ENCODE measurements at regions not wholly inside any gene's neighbourhood (a gene's known extent, or its start where the extent isn't known, plus 50 kb on each side); places are given as distances from the start of the nearest gene placed in this dataset.

GRCh38 chr6:132004668-132005067, 53.5 kb upstream of the CCN2 start:
- Histone ChIP-seq H3K4me2 (ENCODE audit: low read length) (no peak overlapping the region), H4K20me1 (ENCODE audit: insufficient read depth, low read length) (no peaks in the 10 kb centered on the region), H3K4me3 (ENCODE audit: low read depth, low read length, poor library complexity, severe bottlenecking) (no peak overlapping the region), H3K9me3 (ENCODE audit: low read length) (no peaks in the 10 kb centered on the region), H2AFZ (ENCODE audit: low read length) (no peak overlapping the region), H3K9ac (ENCODE audit: low read length) (no peak overlapping the region), H3K27ac (ENCODE audit: low read depth, low read length, poor library complexity, severe bottlenecking) (no peak overlapping the region), H3K79me2 (ENCODE audit: insufficient read depth, low read length) (no peaks in the 10 kb centered on the region), H3F3A (ENCODE audit: insufficient read depth, low read length) (no peaks in the 10 kb centered on the region), H3K27me3 (ENCODE audit: insufficient read depth, low read length) (no peaks in the 10 kb centered on the region), H3K36me3 (ENCODE audit: insufficient read depth, low read length) (no peaks in the 10 kb centered on the region), H3K4me1 (ENCODE audit: insufficient read depth, low read length, severe bottlenecking) (no peaks in the 10 kb centered on the region), H3K9me2 (ENCODE audit: low read depth, low read length) (no peaks in the 10 kb centered on the region)
- TF ChIP-seq CTCF (IDR thresholded peaks at IDR 0.05; ENCODE audit: low read length) (no peak), EZH2 (IDR thresholded peaks at IDR 0.05; ENCODE audit: borderline replicate concordance, low read length) (no peak)

- Histone ChIP-seq H3K4me3 (ENCODE audit: low read depth, low read length, poor library complexity, severe bottlenecking) (no peak overlapping the region), H3K4me1 (ENCODE audit: insufficient read depth, low read length, severe bottlenecking) (no peaks in the 10 kb centered on the region), H2AFZ (ENCODE audit: low read length) (no peak overlapping the region), H3K36me3 (ENCODE audit: insufficient read depth, low read length) (no peaks in the 10 kb centered on the region), H3K9ac (ENCODE audit: low read length) (no peak overlapping the region), H3K79me2 (ENCODE audit: insufficient read depth, low read length) (no peaks in the 10 kb centered on the region), H3K4me2 (ENCODE audit: low read length) (no peak overlapping the region), H3F3A (ENCODE audit: insufficient read depth, low read length) (no peaks in the 10 kb centered on the region), H3K9me2 (ENCODE audit: low read depth, low read length) (no peaks in the 10 kb centered on the region), H3K27me3 (ENCODE audit: insufficient read depth, low read length) (no peaks in the 10 kb centered on the region), H4K20me1 (ENCODE audit: insufficient read depth, low read length) (no peaks in the 10 kb centered on the region), H3K9me3 (ENCODE audit: low read length) (no peaks in the 10 kb centered on the region), H3K27ac (ENCODE audit: low read depth, low read length, poor library complexity, severe bottlenecking) (no peak overlapping the region)
- no peak for TF ChIP-seq CTCF (IDR thresholded peaks at IDR 0.05; ENCODE audit: low read length)
- TF ChIP-seq EZH2 (IDR thresholded peaks at IDR 0.05; ENCODE audit: borderline replicate concordance, low read length): no peak
These were observed 52.5 kb upstream of the CCN2 start for GRCh38 chr6:132003516-132004178.
